AG09309 (cell line): ENCODE measurements at regions not wholly inside any gene's neighbourhood (a gene's known extent, or its start where the extent isn't known, plus 50 kb on each side); places are given as distances from the start of the nearest gene placed in this dataset.

Experiments used
- DNase-seq: peaks from one replicate; pipeline ENCODE4 v3.0.0-alpha.2; 2010; ENCODE audit warnings: low read depth
- H3K4me3 ChIP-seq: 2 replicates; pipeline ENCODE4 v1.5.1; 2011; ENCODE audit warnings: mild to moderate bottlenecking, low read depth, low read length, moderate library complexity; ENCODE audit not compliant: control insufficient read depth
- TF ChIP-seq, protein P1 (sequence below): IDR thresholded peaks from 2 replicates; pipeline ENCODE4 v1.5.1; 2011; ENCODE audit warnings: mild to moderate bottlenecking, low read depth, low read length, inconsistent platforms; ENCODE audit not compliant: insufficient read depth, control insufficient read depth; ENCODE audit errors: missing control alignments

DNA sequence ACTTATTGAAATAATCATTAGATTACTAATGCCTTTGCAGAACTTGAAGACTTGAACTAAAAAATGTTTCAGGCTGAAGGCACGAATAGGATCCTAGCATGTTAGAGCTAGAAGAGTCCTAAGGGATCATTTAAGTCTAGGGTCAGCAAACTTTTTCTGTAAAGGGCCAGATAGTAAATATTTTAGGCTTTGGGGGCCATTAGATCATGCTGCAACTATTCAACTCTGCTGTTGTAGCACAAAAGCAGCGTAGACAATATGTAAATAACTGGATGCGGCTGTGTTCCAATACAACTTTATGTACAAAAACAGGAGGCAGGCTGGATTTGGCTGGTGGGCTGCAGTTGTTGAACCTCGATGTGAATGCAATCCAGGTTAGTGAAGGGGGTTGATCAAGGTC, 221.7 kb downstream of the ATP23 start:
- DNase-seq, result no peak
- no peak overlapping the region for H3K4me3 ChIP-seq
- TF ChIP-seq, protein P1, sequence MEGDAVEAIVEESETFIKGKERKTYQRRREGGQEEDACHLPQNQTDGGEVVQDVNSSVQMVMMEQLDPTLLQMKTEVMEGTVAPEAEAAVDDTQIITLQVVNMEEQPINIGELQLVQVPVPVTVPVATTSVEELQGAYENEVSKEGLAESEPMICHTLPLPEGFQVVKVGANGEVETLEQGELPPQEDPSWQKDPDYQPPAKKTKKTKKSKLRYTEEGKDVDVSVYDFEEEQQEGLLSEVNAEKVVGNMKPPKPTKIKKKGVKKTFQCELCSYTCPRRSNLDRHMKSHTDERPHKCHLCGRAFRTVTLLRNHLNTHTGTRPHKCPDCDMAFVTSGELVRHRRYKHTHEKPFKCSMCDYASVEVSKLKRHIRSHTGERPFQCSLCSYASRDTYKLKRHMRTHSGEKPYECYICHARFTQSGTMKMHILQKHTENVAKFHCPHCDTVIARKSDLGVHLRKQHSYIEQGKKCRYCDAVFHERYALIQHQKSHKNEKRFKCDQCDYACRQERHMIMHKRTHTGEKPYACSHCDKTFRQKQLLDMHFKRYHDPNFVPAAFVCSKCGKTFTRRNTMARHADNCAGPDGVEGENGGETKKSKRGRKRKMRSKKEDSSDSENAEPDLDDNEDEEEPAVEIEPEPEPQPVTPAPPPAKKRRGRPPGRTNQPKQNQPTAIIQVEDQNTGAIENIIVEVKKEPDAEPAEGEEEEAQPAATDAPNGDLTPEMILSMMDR, result no peak

DNA sequence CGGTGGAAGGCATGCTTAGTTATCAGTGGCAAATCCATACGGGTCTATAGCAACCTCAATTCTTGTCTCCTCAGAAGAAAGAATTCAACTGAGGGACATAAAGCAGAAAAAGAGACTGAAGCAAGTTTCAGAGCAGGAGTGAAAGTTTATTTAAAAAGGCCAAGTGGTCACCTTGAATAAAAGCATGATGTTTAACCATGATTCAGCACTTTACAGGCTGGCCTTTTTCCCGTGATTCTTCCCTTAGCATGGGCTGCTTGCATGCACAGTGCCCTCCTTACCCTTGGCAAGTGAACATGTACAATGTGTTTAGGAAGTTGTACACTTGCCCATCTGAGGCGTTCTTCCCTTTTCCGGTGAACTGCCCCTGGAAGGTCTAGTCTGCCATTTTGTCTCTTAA, 225.3 kb downstream of the ATP23 start:
- TF ChIP-seq, protein P1, result no peak
- DNase-seq, result no peak
- H3K4me3 ChIP-seq, result no peak overlapping the region

DNA sequence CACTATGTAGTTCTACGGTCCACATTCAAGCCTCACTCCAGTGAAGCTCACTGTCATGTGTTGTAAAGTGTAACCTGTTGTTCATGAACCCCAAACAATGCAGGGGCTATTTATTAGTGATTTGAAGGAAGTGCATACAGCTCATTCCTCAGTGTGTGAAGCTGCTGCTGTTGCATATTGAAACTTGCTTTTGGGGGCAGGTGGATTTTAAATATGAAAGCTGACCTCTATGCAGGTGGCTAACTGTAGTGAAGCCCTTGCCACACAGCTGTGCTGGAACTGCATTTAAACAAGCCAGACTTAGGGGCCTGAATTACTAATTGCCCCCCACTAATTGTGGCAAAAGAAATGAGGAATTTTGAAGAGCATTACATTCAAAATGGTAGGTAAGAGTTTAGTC, 226.3 kb downstream of the ATP23 start:
- no peak overlapping the region for H3K4me3 ChIP-seq
- TF ChIP-seq, protein P1, result no peak
- DNase-seq, result no peak

DNA sequence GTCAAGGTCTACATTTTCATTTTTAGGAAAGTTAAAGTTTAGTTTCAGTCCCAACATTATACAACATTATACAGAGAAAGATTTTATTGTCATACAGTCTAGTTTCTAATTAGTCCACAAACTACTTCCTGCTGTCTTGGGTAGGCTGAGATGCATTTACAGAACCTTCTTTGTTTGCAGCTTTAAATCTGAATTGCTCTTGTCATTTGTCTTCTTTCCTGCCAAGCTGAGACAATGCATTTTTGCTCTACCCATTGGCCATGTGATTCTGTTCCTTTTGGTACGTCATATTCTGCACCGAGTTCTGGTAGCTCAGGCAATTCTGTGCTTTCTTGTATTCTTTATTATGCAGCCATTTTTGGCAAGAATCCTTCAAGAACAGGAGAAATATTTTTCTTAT, 228.5 kb downstream of the ATP23 start:
- no peak for DNase-seq
- TF ChIP-seq, protein P1, result no peak
- no peak overlapping the region for H3K4me3 ChIP-seq

DNA sequence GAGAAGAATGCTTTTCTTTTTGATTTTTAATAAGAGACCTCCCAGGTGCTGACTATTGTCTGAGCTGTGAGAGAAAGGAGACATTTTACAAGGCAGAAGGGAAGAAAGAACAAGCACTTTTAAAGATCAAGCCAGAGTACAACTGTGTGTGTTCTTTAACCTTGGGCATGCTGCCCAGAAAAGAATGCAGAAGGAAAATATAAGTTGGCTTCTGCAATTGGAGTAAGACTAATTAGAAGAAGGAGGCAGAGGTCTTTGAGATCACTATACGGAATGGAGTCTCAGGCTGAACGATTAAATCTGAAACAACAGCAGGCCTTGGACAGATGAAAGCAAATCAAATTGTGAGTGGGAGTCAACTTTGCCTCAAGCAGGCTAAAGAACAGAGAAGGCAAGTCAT, 230.5 kb downstream of the ATP23 start:
- TF ChIP-seq, protein P1, result no peak
- no peak overlapping the region for H3K4me3 ChIP-seq
- no peak for DNase-seq

DNA sequence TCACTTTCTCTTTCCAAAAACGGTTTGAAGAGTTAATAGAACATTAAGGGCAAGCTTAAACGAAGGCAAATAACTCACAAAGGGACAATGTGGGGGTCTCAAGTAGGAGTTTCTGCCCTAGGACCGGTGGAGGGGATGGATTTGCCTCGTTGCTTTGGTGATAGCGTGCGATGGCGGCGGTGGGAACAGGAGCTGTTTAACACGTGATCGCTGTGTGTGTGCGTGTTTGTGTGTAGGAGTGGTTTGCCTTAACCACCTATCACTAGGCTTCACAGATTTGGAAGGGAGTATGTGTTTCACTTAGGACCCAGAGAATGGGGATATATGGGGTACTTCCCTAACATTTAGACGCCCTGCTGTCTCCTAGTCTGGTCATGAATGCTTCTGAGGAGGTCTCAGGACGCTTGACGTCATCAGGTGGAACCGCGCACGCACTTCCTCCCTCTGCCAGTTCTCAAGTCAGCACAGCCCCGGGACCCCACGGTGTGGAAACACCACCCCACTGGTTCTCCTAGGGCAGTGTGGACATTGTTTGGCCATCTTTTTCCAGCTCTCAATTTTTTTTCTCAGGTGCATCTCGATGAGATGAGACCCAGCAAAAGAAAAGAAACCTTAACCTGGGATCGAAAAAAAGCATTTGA, 231.2 kb downstream of the ATP23 start:
- TF ChIP-seq, protein P1, result no peak
- no peak for DNase-seq

DNA sequence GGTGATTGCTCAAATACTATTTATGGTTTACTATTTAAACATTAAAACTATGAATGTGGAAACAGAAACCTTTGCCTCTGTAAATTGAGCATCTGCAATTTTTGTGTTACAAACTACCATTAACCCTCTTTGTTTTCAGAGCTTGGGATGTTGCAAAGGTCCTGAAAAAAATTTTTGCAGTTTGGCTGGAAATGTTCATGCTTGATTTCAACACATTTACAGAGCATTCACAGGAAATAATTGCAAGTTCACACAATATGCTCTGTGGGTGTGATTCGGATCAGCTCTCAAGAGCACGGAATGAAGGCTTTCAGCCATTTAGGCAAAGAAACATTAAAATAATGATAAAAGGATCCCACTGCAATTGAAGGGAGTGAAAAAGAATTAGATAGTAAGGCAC, 232.9 kb downstream of the ATP23 start:
- TF ChIP-seq, protein P1, result no peak
- DNase-seq, result no peak
- no peak overlapping the region for H3K4me3 ChIP-seq

More for the DNA sequence above, 231.2 kb downstream of the ATP23 start:
- H3K4me3 ChIP-seq, result no peak overlapping the region
